ENCODE measurements at regions not wholly inside any gene's neighbourhood (a gene's known extent, or its start where the extent isn't known, plus 50 kb on each side); places are given as distances from the start of the nearest gene placed in this dataset.

DNA sequence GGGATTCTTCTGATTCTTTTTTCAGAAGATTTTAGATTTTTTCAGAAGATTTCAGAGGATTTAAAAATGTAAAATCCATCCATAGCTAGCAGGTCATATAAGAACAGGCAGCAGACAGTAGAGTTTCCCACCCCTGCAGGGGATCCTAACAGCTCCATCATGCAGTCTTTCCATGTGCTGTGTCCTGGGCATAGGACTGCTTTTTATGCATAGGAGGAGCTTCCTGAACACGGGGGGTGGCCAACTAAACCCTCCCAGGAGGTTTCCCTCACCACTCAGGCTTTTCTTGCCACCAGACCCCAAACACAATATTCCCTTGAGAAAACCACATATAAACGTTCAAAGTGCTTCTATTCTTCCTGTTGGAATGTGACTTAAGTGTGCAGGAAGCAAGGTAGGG lies 90.1 kb upstream of the TNR start:
- Mint-ChIP-seq H3K4me3 (no peak overlapping the region), H3K36me3 (peaks cover 2% of the 10 kb centered on the region), H3K4me1 (no peaks in the 10 kb centered on the region), H3K27ac (no peak overlapping the region), H3K9me3 (peaks cover 5% of the 10 kb centered on the region), H3K27me3 (peaks cover 3% of the 10 kb centered on the region)
- DNase-seq (ENCODE audit: low spot score in 2 of 2) (no peak), ATAC-seq (ENCODE audit: low read depth) (no peak)

DNA sequence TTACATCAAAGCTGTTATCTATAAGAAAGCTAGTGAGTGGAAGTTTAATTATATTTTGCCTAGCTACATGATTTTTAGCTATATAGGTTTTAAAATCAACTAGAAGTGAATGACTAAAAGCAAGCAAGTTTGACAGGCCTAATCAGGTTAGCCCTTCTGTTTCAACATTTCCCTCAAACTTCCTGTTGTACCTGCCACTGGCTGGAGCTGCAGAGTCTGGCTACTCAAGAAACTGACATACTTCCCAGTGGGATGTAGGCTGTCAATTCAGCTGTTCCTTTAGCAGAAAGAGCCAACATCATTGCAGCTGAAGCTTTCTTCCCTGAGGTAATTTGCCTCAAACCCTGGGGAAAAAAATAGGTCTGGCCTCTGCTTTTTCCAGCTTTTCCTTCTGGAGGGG lies 87.1 kb upstream of the TNR start:
- ATAC-seq (ENCODE audit: low read depth) (no peak), DNase-seq (ENCODE audit: low spot score in 2 of 2) (no peak)
- no peak overlapping the region for H3K4me3 Mint-ChIP-seq
- H3K4me1 Mint-ChIP-seq = no peaks in the 10 kb centered on the region
- peaks cover 5% of the 10 kb centered on the region for H3K27me3 Mint-ChIP-seq
- peaks cover 4% of the 10 kb centered on the region for H3K36me3 Mint-ChIP-seq
- peaks cover 5% of the 10 kb centered on the region for H3K9me3 Mint-ChIP-seq
- H3K27ac Mint-ChIP-seq = no peak overlapping the region

- Mint-ChIP-seq H3K36me3 (peaks cover 4% of the 10 kb centered on the region), H3K9me3 (peaks cover 5% of the 10 kb centered on the region), H3K27me3 (peaks cover 4% of the 10 kb centered on the region), H3K4me1 (no peaks in the 10 kb centered on the region), H3K27ac (no peak overlapping the region), H3K4me3 (no peak overlapping the region)
- DNase-seq (ENCODE audit: low spot score in 2 of 2) = no peak
- no peak for ATAC-seq (ENCODE audit: low read depth)
Measured at GRCh38 chr1:175829845-175830244, 86.5 kb upstream of the TNR start.

DNA sequence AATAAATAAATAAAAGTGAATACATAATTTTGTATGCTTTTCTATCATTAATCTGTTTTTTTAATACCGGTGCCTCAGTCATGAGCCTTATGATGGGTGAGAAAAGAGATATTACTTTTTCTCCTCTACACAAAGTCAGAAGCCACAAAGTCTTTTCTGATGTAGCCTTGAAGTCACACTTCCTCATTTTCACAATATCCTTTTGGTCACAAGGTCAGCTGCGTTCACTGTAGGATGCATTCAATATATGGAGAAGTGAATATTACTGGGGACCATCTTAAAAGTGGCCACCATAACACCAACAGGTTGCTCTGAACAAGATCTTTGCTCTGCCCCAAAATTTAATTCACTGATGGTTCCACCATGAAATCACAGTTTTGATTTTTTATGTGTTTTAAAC lies 83.3 kb upstream of the TNR start:
- Mint-ChIP-seq H3K27ac (no peak overlapping the region), H3K36me3 (peaks cover 2% of the 10 kb centered on the region), H3K9me3 (peaks cover 2% of the 10 kb centered on the region), H3K4me1 (no peaks in the 10 kb centered on the region), H3K27me3 (peaks cover 5% of the 10 kb centered on the region), H3K4me3 (no peak overlapping the region)
- no peak for DNase-seq (ENCODE audit: low spot score in 2 of 2)
- ATAC-seq (ENCODE audit: low read depth) = peak; percentile 65

GRCh38 chr1:175824079-175824478 lies 80.7 kb upstream of the TNR start:
- Mint-ChIP-seq H3K4me1 (no peaks in the 10 kb centered on the region), H3K9me3 (peaks cover 5% of the 10 kb centered on the region), H3K4me3 (no peak overlapping the region), H3K27me3 (peaks cover 9% of the 10 kb centered on the region), H3K27ac (no peak overlapping the region), H3K36me3 (peaks cover 4% of the 10 kb centered on the region)
- no peak for ATAC-seq (ENCODE audit: low read depth)
- DNase-seq (ENCODE audit: low spot score in 2 of 2) = no peak

DNA sequence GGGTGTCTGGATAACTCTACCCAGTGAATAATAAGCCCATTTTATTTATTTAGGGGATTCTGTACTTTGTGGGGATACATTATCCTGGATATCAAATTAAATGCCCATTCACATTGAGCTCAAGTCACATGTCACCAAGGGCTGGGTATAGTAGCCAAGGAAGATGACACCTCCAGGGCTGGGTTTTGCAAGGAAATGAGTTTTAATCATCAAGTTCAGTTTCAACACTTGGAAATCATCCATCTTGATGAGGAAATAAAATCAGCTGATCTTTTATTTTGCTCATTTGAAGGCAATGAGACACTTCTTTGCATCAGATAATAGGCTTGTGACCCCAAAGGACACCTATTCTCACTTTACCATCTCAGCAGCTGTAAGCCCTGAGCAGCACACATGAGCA lies 80.0 kb upstream of the TNR start:
- peaks cover 3% of the 10 kb centered on the region for H3K9me3 Mint-ChIP-seq
- peaks cover 9% of the 10 kb centered on the region for H3K27me3 Mint-ChIP-seq
- H3K36me3 Mint-ChIP-seq = peaks cover 4% of the 10 kb centered on the region

GRCh38 chr1:175822580-175822979 lies 79.2 kb upstream of the TNR start:
- H3K36me3 Mint-ChIP-seq = peaks cover 3% of the 10 kb centered on the region
- H3K9me3 Mint-ChIP-seq = peaks cover 3% of the 10 kb centered on the region
- H3K27me3 Mint-ChIP-seq = peaks cover 7% of the 10 kb centered on the region
- no peaks in the 10 kb centered on the region for H3K4me1 Mint-ChIP-seq
- ATAC-seq (ENCODE audit: low read depth) (no peak), DNase-seq (ENCODE audit: low spot score in 2 of 2) (no peak)
- H3K27ac Mint-ChIP-seq = no peak overlapping the region
- H3K4me3 Mint-ChIP-seq = no peak overlapping the region

More for the DNA sequence above, 80.0 kb upstream of the TNR start:
- Mint-ChIP-seq H3K4me1 (no peaks in the 10 kb centered on the region), H3K27ac (no peak overlapping the region), H3K4me3 (no peak overlapping the region)
- ATAC-seq (ENCODE audit: low read depth) = no peak
- no peak for DNase-seq (ENCODE audit: low spot score in 2 of 2)

DNA sequence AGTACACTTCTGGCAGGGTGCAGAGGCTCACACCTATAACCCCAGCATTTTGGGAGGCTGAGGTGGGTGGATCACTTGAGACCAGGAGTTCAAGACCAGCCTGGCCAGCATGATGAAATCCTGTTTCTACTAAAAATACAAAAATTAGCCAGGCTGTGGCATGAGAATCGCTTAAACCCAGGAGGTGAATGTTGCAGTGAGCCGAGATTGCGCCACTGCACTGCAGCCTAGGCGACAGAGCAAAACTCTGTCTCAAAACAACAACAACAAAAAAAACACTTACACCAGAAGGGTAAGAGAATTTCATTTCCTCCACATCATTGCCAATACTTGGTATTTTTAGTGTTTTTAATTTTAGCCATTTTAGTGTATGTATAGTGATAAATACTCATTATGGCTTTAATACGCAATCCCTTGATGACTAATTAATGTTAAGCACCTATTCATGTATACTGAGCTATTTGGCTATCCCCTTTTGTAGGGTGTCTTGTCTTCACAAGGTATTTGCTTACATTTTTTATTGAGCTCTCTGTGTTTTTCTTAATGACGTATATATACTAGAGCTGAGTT lies 77.1 kb upstream of the TNR start:
- Mint-ChIP-seq H3K4me3 (no peak overlapping the region), H3K27me3 (peaks cover 7% of the 10 kb centered on the region)

GRCh38 chr1:175818929-175819328 lies 75.5 kb upstream of the TNR start:
- H3K27ac Mint-ChIP-seq = no peak overlapping the region
- no peak overlapping the region for H3K4me3 Mint-ChIP-seq
- peaks cover 10% of the 10 kb centered on the region for H3K27me3 Mint-ChIP-seq
- H3K4me1 Mint-ChIP-seq = no peaks in the 10 kb centered on the region
- H3K36me3 Mint-ChIP-seq = peaks cover 2% of the 10 kb centered on the region
- DNase-seq (ENCODE audit: low spot score in 2 of 2) = no peak
- no peak for ATAC-seq (ENCODE audit: low read depth)
- peaks cover 3% of the 10 kb centered on the region for H3K9me3 Mint-ChIP-seq

More for the DNA sequence above, 77.1 kb upstream of the TNR start:
- Mint-ChIP-seq H3K27ac (no peak overlapping the region), H3K4me1 (no peaks in the 10 kb centered on the region), H3K9me3 (peaks cover 3% of the 10 kb centered on the region), H3K36me3 (peaks cover 2% of the 10 kb centered on the region)
- no peak for ATAC-seq (ENCODE audit: low read depth)
- no peak for DNase-seq (ENCODE audit: low spot score in 2 of 2)

- peaks cover 3% of the 10 kb centered on the region for H3K9me3 Mint-ChIP-seq
Measured at GRCh38 chr1:175817445-175817844, 74.0 kb upstream of the TNR start.

GRCh38 chr1:175814885-175815284 lies 71.5 kb upstream of the TNR start:
- Mint-ChIP-seq H3K4me1 (no peaks in the 10 kb centered on the region), H3K4me3 (no peak overlapping the region), H3K27ac (no peak overlapping the region), H3K36me3 (peaks cover 2% of the 10 kb centered on the region), H3K9me3 (peaks cover 2% of the 10 kb centered on the region), H3K27me3 (peaks cover 15% of the 10 kb centered on the region)
- ATAC-seq (ENCODE audit: low read depth) (no peak), DNase-seq (ENCODE audit: low spot score in 2 of 2) (no peak)

More at GRCh38 chr1:175817445-175817844, 74.0 kb upstream of the TNR start:
- no peak for ATAC-seq (ENCODE audit: low read depth)
- no peak overlapping the region for H3K4me3 Mint-ChIP-seq
- H3K27ac Mint-ChIP-seq = no peak overlapping the region
- peaks cover 2% of the 10 kb centered on the region for H3K36me3 Mint-ChIP-seq
- DNase-seq (ENCODE audit: low spot score in 2 of 2) = no peak
- peaks cover 13% of the 10 kb centered on the region for H3K27me3 Mint-ChIP-seq
- H3K4me1 Mint-ChIP-seq = no peaks in the 10 kb centered on the region

- Mint-ChIP-seq H3K36me3 (no peaks in the 10 kb centered on the region), H3K27ac (no peak overlapping the region), H3K4me1 (no peaks in the 10 kb centered on the region), H3K27me3 (peaks cover 19% of the 10 kb centered on the region), H3K4me3 (no peak overlapping the region), H3K9me3 (no peaks in the 10 kb centered on the region)
- ATAC-seq (ENCODE audit: low read depth) = no peak
- no peak for DNase-seq (ENCODE audit: low spot score in 2 of 2)
Measured at GRCh38 chr1:175812936-175813335, 69.5 kb upstream of the TNR start.

DNA sequence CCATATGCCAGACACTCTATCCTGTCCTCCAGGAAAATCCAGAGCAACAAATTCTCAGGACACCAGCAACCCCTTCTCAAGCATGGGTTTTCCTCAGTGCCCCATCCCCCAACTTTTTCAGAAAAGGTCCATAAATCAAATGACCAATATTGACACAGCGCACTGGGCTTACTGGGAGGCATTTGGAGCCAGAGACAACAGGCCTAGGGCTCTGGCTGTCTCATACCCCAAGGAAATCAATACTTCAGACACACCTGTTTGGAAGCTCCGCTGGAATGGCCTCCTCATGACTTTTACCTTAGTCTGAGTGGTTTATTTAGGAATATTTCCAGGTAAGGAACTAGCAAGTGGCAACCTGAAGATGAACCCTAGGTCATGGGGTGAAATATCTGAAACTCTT lies 66.9 kb upstream of the TNR start:
- H3K36me3 Mint-ChIP-seq = no peaks in the 10 kb centered on the region
- peaks cover 19% of the 10 kb centered on the region for H3K27me3 Mint-ChIP-seq
- ATAC-seq (ENCODE audit: low read depth) (no peak), DNase-seq (ENCODE audit: low spot score in 2 of 2) (no peak)
- H3K4me1 Mint-ChIP-seq = no peaks in the 10 kb centered on the region
- H3K9me3 Mint-ChIP-seq = no peaks in the 10 kb centered on the region
- no peak overlapping the region for H3K4me3 Mint-ChIP-seq
- H3K27ac Mint-ChIP-seq = no peak overlapping the region

DNA sequence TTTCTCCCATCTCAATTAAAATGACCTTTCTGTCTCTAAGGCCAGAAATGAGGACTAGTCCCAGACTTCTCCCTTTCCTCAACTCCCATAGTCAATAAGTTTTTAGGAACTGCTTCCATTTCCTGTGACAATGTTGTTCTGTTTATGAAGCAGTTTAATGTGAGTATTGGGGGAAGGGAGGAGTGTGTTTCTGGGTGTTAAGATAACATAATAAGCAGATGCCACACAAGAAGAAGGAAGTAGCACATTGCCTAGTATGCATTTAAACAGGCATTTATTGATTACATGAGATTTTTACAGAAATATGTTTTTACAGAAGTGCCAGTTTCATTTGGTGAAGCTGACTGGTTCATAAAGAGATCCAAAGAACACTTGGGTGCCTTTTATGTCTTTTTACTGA lies 65.6 kb upstream of the TNR start:
- peaks cover 15% of the 10 kb centered on the region for H3K27me3 Mint-ChIP-seq
- no peak overlapping the region for H3K4me3 Mint-ChIP-seq
- H3K36me3 Mint-ChIP-seq = no peaks in the 10 kb centered on the region
- H3K9me3 Mint-ChIP-seq = no peaks in the 10 kb centered on the region
- no peak for ATAC-seq (ENCODE audit: low read depth)
- no peak overlapping the region for H3K27ac Mint-ChIP-seq
- no peaks in the 10 kb centered on the region for H3K4me1 Mint-ChIP-seq
- no peak for DNase-seq (ENCODE audit: low spot score in 2 of 2)

DNA sequence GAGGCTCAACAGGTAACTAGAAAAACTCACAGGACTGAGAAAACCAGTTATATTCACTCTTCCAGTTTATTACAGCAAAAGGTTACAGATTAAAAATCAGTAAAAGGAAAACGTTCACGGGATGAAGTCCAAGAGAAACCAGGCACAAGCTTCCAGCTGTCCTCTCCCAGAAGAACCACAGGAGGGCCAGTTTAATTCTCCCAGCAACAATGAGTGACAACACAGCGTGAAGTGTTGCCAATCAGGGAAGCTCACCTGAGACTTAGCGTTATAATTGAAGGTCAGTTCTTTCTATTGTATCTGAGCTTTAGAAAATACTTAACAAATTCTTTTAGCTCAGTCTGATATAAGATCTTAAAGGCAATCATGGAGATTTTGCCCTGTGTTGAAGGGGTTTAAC lies 65.2 kb upstream of the TNR start:
- Mint-ChIP-seq H3K4me3 (no peak overlapping the region), H3K4me1 (no peaks in the 10 kb centered on the region)

More for the DNA sequence above, 65.2 kb upstream of the TNR start:
- Mint-ChIP-seq H3K36me3 (no peaks in the 10 kb centered on the region), H3K9me3 (no peaks in the 10 kb centered on the region), H3K27ac (no peak overlapping the region), H3K27me3 (peaks cover 15% of the 10 kb centered on the region)
- ATAC-seq (ENCODE audit: low read depth) (no peak), DNase-seq (ENCODE audit: low spot score in 2 of 2) (no peak)

Data from memory B cell (primary cell).